T47D (cell line): ENCODE measurements at regions not wholly inside any gene's neighbourhood (a gene's known extent, or its start where the extent isn't known, plus 50 kb on each side); places are given as distances from the start of the nearest gene placed in this dataset.

Experiments
- DNase-seq, 2 experiments: peaks; one replicate each; pipeline versions ENCODE4 v3.0.0 to v3.0.0-alpha.2; 2011 to 2012; ENCODE audit warnings: low read depth in 1 of 2, low spot score in 1 of 2
- JUND ChIP-seq: IDR thresholded peaks from 2 replicates; pipeline ENCODE4 v1.6.1; 2012; ENCODE audit warnings: low read depth
- in situ Hi-C: cut with HindIII; loops from 2 replicates; pipeline ENCODE4 v1.10.0; 2016; ENCODE audit warnings: low sequenced_read_pairs, low pct_unique_long_range_greater_than_20kb

DNA sequence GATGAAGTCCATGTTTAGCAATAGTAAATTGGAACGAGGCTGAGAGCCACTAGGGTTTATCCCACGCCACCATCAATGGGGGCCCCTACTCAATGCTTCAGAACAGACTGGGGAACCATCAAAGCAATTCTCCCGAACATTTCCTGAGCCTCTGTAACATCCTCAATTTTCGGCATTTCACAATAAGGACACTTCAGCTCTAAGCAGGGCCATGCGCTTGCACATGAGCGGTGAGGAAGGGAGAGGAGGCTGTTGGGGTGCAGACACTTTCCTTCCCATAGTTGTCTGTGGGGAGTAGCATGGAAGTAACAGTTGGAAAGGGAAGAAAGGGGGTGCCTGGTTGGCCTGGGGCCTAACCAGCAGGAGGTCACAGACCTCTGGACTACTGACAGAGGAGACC, 129.9 kb upstream of the PRMT8 start:
- DNase-seq, result no peak
- TF ChIP-seq JUND, result no peak
- in situ Hi-C loops, result no loop called here

- no peak for DNase-seq
- no peak for TF ChIP-seq JUND
- in situ Hi-C loops, result no loop called here
Observed at GRCh38 chr12:3362737-3363136, 128.3 kb upstream of the PRMT8 start.

DNA sequence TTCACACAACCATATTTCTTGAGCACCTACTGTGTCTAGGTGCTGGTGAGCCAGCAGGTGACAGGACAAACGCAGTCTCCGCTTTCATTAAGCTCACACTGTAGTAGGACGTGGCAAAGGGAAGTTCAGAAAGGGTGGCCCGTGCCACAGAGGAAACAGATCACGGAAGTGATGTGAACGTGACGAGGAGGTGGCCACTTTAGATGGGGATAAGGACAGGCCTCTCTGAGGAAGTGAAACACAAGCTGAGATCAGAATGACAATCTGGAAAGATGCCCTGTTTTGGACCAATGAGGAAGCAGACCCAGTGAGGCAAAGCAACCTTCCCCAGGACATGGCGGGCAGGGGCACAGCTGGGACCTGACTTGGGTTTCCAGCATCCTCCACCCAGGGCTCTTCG, 127.4 kb upstream of the PRMT8 start:
- TF ChIP-seq JUND, result no peak
- DNase-seq, result no peak
- in situ Hi-C loops, result no loop called here

DNA sequence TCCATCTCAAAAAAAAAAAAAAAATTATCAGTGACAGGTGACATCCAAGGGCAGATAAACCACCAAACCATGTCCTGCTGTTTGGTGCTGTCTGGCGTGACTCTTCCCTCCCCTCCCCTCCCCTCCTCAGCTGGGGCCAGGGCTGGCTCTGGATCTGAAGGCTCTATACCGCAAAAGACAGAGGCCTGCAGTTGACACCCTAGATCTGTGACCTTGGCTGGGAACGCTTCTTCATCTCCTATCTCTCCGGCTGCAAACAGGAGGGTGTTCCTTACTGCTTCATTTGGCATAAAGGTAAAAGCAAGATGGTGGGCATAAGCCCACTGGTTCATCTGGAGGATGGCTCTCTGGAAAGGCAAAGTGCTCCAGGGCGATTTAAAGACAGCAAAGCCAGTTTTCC, 126.8 kb upstream of the PRMT8 start:
- in situ Hi-C loops, result no loop called here
- DNase-seq, result no peak
- TF ChIP-seq JUND, result no peak

DNA sequence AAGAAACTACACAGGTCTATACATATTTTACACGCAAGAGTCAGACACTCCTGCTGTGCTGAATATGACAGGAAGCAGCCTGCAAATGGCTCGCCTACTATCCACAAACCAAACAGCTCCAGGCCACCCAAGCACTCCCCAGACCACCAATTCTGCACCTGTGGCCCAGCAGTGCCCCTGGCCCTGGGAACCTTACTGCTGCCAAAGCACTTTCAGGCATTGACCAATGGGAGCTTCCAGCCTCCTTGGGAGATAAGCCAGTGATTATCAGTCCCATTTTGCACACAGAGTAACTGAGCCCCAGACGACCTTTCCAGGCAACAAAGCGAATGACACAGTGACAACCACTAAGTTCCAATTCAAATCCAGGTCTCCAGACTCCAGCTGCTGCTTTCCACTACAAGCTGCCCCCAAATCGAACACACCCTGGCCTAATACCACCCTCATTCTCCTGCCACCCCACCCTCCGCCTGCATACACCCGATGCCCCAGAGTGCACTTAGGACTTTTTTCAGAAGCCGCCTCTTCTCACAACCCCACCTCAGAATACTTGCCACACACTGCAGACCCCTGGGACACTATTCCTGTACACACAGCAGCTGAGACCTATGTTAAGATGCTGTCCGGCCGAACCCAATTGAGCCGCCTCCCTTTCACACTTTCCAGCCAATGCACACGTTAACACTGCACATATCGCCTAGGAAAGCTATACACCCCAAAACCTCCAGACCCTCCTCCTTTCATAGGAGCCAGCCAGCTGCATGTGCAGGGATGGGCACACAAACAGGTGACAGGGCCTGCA, 126.1 kb upstream of the PRMT8 start:
- TF ChIP-seq JUND, result no peak
- in situ Hi-C loops, result no loop called here
- no peak for DNase-seq

- in situ Hi-C loops, result no loop called here
Observed at GRCh38 chr12:3365463-3366411, 125.3 kb upstream of the PRMT8 start.

DNA sequence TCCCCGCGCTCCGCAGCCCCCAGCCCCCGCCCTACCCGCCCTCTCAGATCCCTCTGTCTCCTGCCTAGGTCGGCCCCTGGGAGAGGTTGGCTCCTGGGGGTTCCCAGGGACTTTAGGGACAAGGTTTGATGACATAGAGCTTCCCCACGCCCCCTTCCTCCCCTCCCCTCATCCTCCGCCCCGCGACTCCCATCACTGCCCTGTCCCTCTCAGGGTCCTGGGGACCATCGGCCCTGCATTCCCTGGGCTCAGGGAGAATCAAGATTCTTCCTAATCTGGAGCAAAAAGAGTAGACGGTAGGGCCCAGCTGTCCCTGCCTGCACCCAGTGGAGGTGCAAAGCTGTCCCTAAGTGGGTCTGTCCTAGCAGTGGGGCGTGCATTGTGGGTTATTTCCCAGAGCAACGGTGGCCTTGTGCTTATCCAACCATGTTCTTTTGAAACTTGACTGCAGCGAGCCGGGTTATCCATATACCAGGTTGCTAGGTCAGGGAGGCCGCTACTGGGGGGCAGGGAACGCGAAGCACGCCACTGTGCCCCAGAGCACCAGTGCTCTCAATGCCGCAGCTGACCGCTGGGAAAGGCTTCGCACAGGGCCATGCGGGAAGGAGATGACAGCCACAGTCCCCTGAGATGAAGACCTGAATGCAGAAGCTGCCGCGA, 124.4 kb upstream of the PRMT8 start:
- in situ Hi-C loops, result no loop called here
- no peak for TF ChIP-seq JUND
- no peak for DNase-seq

More at GRCh38 chr12:3365463-3366411, 125.3 kb upstream of the PRMT8 start:
- peak; percentile 67 to 87 for DNase-seq
- no peak for TF ChIP-seq JUND

GRCh38 chr12:3367750-3368444, 123.1 kb upstream of the PRMT8 start:
- TF ChIP-seq JUND, result no peak
- in situ Hi-C loops, result no loop called here
- DNase-seq, result no peak

GRCh38 chr12:3371018-3371417, 120.0 kb upstream of the PRMT8 start:
- TF ChIP-seq JUND, result no peak

DNA sequence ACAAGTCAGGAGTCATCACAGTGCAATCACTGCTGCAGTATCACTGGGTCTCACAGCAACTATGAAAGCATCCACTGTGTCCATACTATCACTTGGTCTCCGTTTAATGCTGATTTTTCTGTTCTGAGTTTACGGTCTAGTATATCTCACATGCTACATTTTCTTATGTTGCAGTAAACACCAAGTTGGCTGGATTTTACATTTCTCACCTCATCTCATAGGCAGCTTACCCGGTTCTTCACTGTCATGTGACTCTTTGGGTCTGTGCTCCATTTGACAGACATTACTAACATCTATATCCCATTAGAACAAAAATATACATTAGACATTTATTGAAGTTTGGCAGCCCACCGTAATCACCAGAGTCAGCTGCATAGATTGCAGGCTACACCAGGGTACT, 115.7 kb upstream of the PRMT8 start:
- DNase-seq, result no peak
- no peak for TF ChIP-seq JUND
- in situ Hi-C loops, result no loop called here

More at GRCh38 chr12:3371018-3371417, 120.0 kb upstream of the PRMT8 start:
- DNase-seq, result peak in 1 of 2 experiments; percentile 42
- in situ Hi-C loops, result no loop called here

GRCh38 chr12:3376779-3377455, 114.1 kb upstream of the PRMT8 start:
- in situ Hi-C loops, result no loop called here

More at GRCh38 chr12:3376779-3377455, 114.1 kb upstream of the PRMT8 start:
- TF ChIP-seq JUND, result no peak
- DNase-seq, result no peak
